ENCODE measurements at regions not wholly inside any gene's neighbourhood (a gene's known extent, or its start where the extent isn't known, plus 50 kb on each side); places are given as distances from the start of the nearest gene placed in this dataset.

DNA sequence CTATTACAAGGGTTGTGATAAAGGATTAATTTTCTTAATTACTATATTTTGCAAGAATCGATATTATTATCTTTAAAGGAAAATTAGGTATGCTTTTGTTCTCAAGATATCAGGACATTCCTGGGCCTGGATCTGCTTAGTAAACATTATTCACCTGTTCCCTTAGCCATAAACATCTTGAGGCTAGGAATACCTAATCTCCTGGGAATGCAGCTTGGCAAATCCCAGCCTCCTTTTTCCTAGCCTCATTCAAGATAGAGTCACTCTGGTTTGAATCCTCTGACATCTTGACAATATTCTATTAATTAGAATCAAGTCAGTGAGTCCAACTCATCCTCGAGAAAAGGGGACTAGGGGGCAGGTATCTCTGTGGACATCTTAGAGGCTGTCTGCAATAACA lies 327.1 kb downstream of the STIM2 start:
- DNase-seq, result no peak

DNA sequence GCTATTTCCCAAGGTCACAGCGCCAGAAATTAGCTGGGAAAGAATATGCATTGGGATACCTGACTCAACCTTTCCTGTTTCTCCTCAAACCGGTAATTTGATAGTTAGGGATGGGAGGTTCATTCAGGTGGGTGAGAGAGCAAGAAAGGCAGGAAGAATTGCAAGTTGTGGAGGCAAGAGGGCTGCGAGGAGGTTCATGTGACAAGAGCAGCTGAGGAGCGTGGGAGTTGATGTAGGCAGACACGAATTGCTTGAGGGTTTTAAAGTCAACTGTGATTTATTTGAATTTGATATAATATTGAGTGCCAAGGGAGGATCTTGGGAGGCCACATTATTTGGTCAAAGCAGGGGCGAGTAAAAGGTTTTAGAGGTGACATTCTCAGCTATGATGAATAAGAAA lies 329.0 kb downstream of the STIM2 start:
- DNase-seq, result no peak

DNA sequence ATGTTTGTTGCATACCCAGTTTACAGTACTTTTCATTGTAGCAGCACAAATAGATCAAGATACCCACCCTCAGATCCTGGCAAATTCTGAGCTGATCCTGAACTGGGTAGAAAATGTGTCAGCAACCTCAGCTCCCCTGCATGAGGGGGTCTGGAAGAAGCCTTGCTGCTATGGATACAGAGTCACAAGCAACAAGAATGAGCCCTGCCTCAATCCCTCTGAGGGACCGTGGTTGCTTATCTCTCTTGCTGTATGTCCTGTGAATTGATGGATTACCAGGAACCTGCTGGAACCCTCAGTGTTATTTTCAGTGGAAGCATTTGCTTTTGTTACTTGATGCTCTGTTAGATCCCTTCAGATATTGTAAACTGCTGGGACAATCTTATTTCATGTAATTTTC lies 331.0 kb downstream of the STIM2 start:
- no peak for DNase-seq

DNA sequence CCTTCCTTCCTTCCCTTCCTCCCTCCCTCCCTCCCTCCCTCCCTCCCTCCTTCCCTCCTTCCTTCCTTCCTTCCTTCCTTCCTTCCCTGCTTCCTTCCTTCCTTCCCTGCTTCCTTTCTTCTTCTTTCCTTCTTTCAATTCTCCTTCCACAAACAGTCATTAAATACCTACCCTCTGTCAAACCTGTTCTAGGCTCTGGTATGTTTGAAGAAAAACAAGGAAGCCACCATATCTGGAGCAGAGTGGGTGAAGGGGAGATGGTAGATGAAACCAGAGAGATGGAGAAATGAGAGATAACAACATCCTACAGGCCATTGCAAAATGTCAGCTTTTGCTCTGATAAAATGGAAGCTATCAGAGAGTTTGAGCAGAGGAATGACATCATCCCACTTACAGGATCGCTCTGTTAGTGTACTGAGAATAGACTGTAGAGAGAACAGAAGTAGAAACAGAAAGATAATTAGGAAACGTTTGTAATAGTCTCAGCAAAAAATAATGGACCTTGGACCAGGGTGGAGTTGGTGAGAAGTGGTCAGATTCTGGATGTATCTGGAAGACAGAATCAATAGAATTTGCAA lies 334.0 kb downstream of the STIM2 start:
- DNase-seq, result no peak

DNA sequence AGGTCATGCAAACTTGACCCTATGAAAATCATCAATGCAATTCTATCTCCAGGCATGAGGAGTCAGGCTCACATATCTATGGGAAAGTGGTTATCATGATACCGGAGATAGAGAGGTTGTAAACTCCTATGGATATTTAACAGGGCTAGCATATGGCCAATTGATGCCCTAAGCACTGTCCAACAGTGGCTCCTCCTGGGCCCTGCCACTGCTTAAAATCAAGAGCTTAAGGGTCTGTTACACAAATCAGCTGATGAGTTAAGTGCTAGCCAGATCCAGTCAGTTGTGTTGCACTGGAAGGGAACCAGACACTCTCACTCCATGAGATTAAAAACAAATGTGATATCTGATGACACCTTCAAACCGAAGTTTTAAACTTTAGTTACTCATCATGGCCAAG lies 337.6 kb downstream of the STIM2 start:
- DNase-seq, result no peak

DNA sequence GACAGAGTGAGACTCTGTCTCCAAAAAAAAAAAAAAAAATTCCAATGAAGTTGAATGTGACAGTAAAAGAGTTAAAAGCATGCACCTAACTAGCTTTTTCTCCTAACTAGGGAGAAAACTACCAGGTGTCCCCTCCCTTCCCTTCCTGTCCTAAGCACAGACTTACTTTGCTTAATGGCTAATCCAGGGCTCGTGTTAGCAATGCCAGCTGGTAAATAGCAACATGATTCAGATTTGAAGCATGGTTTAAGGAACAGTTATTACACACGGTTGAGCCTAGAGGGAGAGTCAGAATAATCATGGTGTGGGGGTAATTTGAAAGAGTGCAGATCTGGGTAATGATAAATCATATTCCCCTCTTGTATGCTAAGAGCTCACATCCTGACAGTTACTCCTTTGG lies 338.3 kb downstream of the STIM2 start:
- no peak for DNase-seq

DNA sequence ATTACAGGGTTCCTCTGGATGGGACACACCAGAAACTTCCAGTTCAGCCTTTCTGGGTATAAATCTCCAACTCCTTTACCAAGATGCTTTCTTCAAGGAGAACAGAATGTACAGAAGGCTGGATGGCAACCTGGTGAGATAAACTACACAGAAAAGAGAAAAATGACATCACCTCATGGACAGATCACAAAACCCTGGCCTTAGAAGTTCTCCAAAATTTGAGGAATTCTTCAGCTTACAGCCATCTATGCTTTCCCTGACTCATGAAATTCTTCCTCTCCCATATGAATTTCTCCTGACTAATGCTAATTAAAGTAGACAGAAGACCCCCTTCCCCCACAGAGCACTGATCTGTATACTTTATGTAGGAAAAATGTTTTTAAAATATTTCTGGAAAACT lies 345.4 kb downstream of the STIM2 start:
- DNase-seq, result no peak

DNA sequence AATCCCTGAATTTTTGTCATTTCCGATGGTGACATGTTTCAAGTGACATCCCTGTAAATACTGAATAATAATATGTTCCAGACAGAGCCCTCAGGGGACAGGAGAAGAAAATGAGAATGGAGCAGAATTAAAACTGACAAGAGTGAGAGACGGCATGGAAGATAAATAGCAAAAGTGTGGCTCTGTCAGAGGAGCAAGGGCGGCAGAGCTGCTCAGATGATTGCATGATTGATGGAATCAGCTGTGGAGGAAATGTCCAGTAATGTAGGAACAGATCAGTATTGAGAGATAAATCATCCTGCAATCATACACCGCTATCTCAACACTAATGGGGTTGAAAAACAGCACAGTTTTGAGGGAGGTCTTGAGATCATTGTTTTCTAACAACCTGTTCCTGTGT lies 350.3 kb downstream of the STIM2 start:
- DNase-seq, result no peak

DNA sequence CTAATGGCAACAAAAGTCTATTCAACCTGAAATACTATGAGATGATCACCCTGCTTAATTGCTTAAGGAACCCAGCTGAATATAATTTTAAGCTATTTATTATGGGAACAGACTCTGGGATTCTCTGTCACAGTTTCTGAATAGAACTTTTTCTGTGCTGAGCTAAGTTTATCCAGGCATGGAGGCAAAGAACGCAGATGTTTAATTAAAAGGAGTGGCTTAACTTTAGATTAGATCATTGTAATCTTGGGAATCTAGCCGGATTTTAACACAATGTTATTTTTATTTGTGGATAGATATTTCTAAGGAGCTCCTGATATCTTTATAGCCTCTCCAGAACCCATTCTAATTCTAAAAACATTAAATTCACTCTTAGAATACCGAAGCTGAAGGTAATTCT lies 353.4 kb downstream of the STIM2 start:
- DNase-seq, result no peak

DNA sequence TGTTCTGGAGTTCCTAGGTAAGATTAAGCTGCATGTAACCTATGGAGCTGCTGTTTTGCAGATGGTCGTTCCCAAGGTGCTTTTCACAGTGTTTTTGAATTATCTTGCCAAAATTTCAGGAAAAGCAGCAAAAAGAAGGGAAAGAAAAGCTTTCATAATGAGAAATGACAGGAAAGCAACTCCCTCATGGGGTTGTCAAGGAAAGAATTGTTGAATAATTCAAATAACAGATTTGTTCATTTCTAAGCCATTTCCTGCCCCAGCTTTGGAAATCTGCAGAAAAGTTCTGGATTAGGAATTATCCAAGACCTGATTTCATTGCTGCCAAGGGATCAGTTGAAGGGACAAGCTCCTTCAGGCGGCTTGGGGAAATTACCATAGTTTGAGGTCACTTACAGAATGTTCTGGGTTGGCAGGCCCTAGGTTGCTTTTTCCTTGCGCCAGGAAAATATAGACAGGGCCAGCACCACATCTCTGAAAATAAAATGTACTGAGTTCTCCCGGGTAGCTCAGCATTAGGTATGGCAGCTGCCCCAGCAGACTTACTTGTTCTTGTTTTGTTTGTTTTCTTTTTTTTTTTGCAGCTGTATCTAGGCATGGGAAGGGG lies 354.7 kb downstream of the STIM2 start:
- DNase-seq, result no peak

DNA sequence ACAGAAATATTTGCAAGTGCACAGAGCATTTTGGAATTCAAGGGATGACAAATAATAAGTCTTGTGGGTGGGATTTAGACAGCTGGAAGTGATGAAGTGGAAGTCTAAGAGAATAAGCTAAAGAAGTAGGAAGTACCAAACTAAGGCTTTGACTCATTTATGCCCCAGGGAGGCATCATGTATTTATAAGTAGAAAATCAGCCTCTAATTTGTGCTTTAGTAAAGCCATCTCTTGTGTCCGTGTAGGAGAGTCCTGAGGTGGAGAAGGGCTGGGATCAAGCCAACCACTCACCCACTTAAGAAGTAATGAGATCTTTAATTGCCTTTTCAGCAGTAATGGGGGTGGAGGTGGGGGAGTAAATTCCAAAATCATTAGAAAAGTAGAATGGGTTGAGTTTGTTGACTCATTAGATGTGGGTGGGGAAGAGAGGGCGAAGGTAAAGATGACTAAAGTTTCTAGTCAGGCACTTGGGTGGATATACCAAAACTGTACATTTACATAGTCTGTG lies 356.7 kb downstream of the STIM2 start:
- no peak for DNase-seq

DNA sequence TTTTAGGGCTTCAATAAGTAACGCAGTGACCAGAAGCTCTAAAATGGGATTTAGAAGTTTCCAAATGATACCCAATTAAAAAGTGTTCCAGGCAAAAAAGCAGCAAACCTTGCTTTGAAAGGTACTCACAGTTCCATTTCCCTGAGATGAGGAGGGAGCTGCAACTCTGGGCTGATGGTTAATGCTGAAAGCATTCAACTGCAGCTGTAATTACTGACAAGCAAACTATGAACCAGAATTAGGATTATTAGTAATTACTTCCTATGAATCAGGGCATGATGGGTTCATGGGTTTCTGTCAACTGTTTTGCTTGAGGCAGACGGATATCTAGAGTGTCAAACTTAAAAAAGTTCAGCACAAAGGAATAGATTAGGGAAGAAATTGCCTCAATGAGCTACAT lies 357.4 kb downstream of the STIM2 start:
- no peak for DNase-seq

DNA sequence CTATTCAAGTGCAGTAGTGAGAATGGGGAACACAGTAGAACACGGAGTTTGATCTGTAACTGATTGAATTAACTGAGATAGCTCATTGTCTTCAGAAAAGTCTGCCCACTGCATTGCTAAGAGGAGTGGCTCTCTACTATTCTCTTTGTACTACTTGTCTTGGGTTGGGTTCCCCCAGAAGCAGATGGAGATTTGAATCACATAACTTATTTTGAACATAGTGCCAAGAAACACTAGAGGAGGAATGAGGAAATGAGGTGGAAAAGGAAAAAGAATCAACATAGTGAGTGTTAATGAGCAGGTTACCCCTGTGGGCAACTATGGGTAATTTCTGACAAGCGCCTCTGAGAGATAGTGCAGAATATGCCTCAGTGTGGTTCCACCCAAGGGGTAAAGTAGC lies 362.7 kb downstream of the STIM2 start:
- DNase-seq, result no peak

DNA sequence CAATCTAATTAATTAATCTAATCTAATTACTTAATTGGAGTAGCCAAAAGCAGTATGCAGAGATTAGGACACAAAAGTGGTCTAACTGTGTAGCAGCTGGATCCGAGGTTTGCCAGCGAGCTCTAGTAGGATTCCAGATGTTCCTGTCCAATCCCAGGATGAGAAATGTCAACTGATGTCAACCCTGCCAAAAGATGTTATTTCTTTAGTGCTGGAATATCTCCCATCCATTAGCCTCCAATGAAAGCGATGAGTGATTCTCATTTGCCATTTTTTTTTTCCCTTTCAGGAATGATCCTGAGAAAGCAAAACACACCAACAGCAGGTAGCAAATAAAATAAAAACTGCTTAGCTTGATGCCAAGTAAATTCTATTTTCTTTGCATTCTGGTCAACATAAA lies 372.9 kb downstream of the STIM2 start:
- DNase-seq, result no peak

DNA sequence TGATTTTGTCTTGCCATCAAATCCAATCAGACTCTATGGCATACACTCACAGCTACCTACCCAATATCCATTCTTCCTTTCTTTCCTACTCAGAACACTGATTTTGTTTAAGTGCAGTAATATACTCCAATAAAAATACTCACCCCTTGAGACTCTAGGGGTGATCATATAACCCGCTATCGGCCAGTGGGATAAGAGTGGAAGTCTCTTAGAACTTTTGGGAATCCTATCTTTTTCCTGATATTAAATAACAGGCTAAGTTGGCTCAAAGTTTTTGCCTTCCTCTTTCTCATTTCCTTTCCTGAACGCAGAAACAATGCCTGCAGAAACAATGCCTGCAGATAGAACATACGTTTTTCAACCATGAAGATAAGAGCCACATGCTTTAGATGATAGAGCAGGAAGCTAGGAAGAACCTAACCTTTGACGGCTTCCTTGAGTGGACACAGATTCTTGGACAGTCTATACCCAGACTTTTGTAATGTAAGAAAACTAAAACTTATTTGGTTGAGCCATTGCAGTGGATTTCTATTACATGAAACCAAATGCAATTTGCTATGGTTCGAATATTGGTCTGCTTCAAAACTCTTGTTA lies 373.8 kb downstream of the STIM2 start:
- no peak for DNase-seq

DNA sequence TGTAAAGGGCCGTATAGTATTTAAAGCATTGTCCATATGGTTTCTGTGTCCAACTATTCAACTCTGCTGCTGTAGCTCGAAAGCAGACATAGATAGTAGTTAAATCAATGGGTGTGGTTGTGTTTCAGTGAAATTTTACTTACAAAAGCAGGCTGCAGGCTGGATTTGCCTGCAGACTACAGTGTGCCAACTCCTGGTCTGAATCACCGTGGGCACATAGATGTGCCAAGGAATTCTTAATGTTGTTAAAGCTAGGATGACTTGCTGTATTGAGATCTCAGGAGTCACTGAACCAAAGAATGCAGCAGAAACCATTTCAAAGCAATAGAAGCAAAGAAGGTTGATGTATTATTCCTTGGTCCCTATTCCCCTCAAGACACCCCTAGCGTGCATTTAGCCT lies 379.0 kb downstream of the STIM2 start:
- no peak for DNase-seq

DNA sequence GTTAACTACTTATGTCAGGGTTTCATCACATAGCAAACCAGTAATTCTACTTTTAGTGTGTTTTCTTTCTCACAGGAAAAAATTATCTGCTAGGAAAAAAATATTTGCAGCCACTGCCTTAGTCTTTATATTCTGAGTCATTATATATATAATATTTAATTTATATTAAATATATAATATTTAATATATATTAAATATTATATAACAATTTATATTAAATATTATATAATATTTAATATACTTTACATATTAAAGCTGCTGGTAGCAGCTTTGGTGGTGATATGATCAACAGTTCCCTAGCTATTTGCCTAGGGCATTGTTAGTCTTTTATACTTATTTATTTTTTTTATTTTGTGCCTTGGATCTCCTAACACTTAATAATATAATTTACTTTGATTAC lies 381.6 kb downstream of the STIM2 start:
- DNase-seq, result no peak

DNA sequence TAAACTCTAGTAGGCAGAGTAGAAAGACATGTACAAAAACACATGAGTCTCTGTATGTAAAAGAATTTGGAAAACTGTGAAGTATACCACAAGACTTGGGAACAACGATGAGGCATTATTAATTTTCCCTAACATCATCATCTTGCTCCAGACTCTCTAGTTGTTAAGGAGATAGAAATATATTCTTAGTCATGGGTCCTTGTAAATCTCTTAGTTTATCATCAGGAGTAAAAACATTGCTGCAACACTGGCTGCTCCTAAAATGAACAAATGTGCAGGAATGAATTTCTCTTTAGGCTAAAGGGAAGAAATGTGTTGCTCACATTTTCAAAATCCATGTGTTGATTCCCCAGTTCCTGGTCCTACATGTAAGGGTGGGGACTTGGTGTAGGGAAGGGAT lies 384.6 kb downstream of the STIM2 start:
- DNase-seq, result no peak

DNA sequence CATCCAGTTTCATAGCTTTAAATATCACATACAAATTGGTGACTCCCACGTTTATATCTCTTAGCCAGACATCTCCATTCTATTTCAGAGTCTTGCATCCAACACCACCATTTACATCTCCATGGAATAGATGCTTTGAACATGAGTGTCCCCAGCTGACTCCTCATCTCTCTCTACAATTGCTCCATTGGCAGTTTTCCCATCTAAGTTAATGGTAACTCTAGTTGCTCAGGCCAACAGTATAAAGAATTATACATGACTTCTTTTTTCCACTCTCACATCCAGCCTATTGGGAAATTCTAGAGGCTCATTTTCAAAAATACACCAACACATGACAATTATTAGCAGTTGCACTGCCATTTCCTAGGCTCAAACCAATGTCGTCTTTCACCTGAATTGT lies 388.2 kb downstream of the STIM2 start:
- DNase-seq, result no peak

DNA sequence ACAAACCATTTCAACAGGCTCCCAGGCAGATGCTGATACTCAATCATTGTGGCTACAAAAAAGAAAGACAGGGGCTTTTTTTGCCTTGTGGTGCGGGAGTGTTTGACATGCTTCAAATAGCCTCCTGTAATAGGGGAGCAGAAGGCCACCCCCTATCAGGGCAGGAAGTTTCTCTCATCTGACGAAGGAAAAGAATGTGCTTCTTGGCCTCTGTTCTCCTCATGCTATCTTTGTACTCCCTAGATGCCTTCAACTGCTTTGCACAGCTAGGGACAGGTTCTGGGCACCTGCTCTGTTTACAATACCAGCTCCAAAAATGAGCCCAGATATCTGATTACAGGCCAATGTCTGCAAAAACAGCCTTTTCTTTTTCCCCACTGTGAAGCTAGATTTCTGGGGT lies 391.1 kb downstream of the STIM2 start:
- no peak for DNase-seq

DNA sequence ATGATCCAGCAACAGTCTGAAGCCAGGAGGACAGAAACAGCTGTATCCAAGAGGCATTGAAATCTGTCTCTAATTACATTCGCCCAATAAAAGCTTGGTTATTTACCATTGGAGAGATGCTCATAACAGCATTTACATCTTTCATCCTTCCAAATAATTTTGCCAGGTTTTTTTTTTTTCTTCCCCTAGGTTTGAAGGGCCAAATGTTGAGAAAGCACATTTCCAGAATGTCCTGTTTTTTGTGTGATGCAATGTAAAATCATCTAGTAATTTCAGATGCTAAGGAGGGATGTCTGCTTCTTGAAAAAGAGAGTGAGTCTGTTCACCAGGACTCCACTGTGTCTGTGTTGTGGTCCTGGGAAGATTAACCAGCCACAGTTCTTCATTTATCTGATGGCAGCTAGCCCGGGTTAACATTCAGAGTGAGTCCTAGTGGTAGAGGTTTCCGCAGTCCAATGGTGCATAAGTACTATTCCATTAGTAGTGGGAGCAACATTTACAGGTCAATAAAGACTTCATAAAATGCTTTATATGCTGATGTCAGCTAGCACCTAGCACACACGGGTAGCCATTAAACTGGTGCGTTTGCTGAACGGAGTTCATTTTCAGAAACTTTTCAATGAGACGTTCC lies 406.8 kb downstream of the STIM2 start:
- DNase-seq, result no peak

DNA sequence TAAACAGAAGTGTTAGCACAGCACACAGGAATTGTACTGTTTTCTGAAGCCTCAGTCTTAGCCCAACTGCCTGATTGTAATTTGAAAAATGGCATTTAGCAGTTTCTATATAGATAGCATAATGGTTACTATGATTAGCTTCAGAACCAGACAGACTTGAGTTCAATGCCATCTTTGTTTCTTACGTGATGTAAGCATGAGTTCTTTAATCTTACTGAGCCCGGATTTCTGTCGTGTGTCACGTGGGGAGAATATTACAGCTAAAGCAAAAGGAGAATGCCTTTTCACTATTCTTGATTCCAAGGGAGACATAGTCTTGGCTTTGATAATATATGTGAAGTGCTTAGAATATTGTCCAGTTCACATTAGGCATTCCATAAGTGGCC lies 407.3 kb downstream of the STIM2 start:
- DNase-seq, result no peak

DNA sequence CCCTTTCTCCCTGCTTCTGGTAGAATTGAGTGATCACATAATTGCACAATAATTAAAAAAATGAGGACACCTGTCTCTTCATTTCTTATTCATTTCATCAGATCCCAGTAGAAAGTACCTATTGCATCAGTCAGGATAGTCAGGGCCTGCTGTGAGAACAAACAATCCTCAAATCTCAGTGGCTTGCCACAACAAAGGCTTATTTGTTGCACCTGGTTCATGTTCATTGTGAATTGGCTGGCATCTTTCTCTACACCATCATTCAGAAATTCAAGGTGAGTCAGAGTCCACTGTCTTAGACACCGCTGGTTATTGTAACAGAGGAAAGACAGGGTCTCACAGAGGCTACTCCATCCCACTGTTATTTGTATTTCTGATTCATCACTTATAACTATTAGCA lies 409.8 kb downstream of the STIM2 start:
- DNase-seq, result no peak

DNA sequence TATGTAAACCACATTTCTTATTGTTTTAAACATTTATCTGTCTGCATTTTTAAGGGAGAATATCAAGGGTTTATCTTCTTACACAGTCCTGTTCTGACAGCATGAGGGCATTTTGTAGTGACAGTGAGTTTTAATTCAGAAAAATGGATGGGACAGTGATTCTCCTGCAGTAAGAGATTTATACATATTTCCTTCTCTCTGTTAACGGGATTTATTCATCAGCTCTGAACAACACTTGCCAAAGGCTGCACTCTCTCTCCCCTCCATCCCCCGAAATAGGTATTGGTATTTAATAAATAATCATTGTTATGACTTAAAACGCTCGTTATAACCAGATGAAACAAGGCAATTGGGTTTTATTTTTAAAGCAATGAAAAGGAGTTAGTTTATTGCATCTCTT lies 410.9 kb downstream of the STIM2 start:
- no peak for DNase-seq

DNA sequence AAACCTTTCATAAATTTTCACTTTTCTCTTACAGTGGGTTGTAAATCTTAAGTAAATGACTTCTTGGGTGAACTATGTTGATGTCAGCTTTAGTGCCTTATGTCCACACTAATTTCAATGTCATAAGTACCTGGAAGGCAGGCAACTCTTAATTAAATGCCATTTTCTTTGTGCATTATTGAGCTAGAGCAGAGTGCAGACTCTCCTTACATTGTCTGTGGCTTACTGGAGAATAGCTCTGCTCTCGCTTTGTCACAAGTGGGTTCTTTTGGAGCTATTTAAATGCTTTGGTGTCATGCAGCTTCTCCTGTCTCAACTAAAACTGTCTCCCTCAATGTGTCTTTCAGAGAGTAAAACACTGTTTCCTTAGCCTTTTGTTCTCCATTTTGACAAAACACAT lies 411.6 kb downstream of the STIM2 start:
- DNase-seq, result no peak
